HG03469 (cell line): ENCODE measurements at regions not wholly inside any gene's neighbourhood (a gene's known extent, or its start where the extent isn't known, plus 50 kb on each side); places are given as distances from the start of the nearest gene placed in this dataset.
"Not testable (repeated sequence)": the region's sequence is repeated elsewhere in the genome, so short reads cannot be mapped to it uniquely, and the experiment has no call there.

ENCODE experiments used
- ATAC-seq: cut with Tn5 transposase; IDR thresholded peaks from one replicate; pipeline ENCODE4 v1.9.1; 2021; ENCODE audit warnings: mild to moderate bottlenecking, moderate library complexity, moderate number of reproducible peaks; ENCODE audit not compliant: unreplicated experiment

DNA sequence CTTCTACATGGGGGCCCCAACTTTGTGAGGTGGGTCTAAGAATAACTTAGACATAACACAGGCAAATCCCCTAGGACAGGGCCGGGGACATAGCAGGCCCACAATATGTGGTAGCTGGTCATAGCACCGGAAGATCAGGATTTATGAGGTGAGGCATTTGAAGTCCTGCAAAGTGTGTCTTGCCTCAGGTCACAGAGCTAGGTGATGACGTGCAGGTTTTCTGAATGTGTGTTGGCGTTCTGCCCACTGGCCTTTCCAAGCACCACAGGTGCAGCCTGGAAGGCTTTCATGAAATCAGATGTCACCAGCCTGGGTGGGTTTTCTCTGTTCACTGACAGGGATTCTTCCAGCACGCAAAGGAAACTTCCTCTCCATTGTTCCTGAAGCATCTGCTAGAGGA is 119.1 kb downstream of the LRATD1 start:
- no peak for ATAC-seq

DNA sequence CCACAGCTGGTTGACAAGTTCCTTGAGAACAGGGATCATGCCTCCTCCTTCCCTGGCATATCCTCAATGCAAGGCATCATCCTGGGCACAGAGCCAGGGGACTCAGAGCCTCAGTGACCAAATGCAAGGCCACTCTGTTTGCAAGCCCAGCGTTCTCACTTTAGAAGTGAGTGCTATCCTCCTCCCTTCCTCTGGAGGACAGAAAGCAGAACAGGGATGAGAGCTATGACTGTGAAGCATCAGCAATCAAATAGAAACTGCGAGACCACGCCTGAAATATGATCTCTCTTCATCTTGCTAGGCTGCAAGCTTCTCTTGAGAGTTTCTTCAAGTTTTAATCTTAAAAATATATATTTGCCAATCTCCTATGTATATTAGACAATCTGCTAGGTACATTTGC is 119.8 kb downstream of the LRATD1 start:
- ATAC-seq, result no peak

DNA sequence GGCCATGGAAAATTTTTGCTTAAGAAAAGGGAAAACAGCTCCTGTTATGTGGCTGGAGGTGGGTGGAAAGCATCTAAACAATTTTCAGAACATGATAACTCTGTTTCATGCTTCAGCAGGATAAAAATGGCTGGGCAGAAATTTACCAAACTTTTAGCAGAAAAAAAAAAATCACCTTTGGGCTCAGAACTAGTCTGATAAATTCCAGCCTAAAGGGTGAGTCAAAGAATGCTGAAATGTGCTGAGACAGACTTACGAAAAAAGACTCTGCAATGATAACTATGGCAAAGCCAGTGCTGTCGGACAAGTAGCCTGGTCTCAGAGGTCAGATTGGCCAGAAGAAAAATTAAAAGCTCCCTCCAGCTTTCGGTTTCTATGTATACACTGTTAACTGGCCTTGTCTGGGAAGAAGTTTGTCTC is 123.6 kb downstream of the LRATD1 start:
- no peak for ATAC-seq

DNA sequence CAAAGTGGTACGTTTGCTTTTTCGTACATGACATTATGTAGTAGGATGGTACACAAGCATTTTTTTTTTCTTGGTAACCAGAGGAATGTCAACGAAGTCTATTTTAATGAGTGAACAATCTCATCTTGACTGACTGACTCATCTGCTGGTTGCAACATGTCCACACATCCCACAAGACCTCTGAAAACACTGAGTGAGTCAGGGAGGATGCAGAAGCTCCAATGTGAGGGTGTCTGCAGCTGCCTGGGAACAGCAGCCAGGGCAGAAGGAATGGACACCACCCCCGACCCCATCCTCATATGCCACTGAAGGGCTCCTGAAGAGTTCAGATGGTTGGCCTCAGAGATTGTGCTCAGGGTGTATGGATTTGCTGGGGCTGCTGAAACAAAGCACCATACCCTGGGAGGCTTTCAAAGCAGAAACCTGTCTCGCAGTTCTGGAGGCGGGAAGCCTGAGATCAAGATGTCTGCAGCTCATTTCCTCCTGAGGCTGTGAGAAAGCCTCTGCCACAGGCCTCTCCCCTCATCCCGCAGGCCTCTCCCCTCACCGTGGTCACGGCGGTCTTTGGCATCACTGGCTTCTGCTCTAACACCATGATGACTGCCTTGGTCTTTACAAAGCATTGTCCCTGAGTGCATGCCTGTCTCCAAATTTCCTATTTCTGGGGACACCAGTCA is 124.6 kb downstream of the LRATD1 start:
- ATAC-seq, result no peak

DNA sequence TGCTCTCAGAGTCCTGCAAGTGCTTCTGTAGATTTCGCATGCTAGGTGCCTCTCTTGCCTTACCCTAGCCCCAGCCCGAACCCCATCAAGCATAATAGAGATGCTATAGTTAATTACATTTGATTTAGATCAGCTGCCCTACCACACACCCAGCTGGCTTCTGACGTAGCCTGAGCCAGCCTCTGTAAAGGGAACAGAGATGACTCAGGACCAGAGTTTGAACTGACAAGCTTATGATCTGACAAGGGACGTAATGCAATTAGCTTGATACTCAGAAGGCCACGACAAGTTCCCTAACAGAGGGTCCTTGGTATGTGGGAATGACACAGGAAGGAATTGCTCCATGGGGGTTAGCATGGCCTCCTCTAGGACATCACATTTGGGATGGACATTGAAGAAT is 126.6 kb downstream of the LRATD1 start:
- no peak for ATAC-seq

DNA sequence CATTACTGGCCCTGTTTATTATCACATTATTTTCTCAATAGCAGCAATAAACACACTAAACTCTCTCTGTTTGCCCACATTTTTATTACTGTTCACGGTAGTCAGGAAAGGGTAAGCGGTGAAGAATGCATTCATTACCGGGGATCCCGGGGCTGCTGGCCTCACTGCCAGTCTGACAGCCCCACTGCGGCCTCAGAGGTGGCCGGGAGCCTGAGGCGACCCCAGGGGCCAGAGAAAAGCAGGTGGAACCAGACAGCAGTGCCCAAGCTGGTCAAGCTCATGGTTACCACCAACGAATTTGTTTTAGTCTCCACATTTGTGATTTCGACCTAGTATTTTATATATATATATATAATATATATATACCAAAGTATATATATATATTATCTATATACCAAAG is 127.7 kb downstream of the LRATD1 start:
- ATAC-seq, result no peak

DNA sequence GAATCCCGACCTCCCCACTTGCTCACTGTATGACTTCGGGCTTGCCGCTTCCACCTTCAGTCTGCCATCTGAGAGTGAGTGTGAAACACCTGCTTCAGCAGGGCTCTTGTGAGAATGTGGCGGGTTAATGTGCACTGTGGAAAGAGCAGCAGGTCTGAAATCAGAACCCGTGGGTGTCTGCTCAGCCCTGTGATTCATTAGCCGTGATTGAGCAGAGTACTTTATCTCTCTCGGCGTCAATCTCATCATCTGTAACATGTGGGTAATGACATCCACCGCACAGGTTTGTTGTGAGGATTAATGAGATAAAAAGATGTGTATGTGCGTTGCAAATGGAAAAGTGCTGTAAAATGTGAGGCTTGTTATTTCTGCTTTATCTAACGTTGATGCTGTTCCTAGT is 128.6 kb downstream of the LRATD1 start:
- ATAC-seq, result no peak

DNA sequence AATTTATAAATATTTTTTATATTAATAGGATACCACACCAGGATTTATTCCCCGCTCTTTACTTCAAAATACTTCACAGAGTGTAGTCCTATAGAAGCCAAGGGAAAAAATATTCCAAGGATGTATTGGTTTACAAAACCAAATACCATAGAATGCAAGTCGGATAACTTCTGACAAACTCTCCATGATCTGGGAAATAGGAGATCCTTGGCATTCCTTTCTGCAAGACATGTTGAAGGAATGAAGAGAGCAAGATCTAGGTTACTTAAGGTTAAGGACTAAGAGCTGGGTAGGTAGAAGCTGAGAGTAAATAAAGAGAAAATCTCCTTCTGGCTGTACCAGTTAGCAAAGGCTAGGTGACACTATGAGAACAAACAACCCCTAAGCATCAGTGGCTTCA is 141.2 kb downstream of the LRATD1 start:
- no peak for ATAC-seq

DNA sequence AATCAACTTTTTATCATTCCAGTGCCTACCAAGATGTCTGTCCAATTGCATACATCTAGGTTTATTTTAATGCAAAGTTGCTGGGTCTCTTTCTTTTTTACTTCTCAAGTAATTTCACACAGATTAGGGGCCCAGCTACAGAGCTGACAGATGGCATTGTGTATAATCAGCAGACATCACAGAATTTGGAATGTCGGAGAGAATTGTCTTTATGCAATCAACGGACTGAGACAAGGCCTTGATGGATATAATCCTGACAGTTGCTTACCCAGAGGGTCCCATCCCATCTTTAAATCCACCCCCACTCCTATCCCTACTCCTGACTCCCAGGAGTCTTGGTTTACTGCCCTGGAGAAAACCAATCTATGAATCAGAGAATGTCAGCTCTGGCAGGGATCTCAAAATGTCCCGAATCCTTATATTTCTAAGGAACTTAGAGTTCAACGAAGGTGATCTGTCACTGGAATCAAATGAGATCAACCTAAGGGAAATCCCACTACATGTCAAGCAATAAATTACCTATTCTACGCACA is 142.0 kb downstream of the LRATD1 start:
- ATAC-seq, result no peak

DNA sequence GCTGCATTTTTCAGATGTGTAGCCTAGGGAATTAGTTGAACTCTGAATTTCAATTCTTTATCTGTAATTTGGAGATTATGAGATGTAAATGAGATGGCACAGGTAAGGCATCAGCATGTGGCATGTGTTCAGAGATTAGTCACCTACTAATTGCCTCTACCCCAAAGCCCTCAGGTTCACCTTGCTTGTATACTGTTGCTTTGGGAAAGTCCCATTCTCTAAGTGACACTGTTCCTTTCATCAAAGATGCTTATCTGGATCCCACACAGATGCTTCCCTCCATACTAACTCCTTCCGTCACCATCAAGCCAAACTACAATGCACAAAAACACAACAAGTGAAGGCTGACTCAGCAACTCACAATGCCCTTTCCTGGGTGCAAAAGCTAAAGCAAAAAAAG is 143.7 kb downstream of the LRATD1 start:
- ATAC-seq, result no peak

DNA sequence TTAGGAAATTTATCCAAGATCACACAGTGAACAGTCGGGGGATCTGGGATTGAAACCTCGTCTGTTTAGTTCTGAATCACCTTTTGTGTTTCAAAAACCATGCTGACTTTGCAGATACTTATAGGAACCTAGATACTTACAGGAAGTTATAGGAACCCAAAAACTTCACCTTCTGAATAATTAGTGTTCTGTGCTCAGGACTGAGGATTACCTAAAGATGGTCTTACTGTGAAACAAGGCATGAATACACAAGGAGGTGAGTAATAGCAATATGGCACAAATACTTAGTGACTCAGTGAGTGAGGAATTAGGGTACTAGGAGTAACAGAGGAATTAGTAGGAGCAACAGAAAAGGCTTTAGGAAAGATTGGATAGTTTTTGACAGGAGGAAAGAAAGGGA is 145.5 kb downstream of the LRATD1 start:
- no peak for ATAC-seq

DNA sequence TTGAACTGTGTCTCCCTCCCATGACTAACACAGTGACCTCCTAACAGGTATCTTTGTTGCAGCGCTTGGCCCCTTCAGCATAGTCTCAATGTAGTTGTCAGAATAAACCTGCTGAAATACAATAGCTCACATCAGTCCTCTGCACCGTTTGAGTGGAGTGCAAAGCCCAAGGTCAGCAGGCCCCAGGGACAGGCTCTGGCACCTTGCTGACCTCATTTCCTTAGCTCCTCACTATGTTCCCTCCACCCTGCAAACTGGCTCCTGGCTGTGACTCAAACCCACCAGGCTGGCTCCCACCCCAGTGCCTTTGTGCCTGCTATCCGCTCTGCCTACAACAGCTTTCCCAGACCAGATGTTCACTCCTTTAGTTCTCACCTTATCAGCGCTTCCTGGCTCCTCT is 146.7 kb downstream of the LRATD1 start:
- ATAC-seq, result no peak

DNA sequence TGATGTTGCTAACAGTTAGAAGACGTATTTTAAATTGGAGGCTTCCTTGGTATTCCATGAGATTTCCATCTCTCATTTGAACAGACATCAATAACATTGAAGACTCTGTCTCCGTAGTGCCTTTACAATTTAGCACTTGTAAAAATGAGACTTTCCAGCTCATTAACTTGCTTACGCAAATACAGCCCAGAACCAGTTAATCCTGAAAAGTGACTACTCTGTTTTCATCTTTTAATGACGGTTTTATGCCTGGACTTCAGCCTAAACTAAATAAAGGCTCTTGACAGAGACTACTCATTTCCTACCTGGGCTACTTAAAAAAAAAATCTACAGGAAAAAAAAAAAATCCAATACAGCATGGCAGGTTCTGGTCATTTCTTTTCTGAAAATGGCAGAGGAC is 148.6 kb downstream of the LRATD1 start:
- ATAC-seq, result no peak

DNA sequence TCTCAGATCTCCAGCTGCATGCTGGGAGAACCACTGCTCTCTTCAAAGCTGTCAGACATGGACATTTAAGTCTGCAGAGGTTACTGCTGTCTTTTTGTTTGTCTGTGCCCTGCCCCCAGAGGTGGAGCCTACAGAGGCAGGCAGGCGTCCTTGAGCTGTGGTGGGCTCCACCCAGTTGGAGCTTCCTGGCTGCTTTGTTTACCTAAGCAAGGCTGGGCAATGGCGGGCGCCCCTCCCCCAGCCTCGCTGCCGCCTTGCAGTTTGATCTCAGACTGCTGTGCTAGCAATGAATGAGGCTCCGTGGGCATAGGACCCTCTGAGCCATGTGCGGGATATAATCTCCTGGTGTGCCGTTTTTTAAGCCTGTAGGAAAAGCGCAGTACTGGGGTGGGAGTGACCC is 156.3 kb downstream of the LRATD1 start:
- ATAC-seq, result not testable (repeated sequence)

DNA sequence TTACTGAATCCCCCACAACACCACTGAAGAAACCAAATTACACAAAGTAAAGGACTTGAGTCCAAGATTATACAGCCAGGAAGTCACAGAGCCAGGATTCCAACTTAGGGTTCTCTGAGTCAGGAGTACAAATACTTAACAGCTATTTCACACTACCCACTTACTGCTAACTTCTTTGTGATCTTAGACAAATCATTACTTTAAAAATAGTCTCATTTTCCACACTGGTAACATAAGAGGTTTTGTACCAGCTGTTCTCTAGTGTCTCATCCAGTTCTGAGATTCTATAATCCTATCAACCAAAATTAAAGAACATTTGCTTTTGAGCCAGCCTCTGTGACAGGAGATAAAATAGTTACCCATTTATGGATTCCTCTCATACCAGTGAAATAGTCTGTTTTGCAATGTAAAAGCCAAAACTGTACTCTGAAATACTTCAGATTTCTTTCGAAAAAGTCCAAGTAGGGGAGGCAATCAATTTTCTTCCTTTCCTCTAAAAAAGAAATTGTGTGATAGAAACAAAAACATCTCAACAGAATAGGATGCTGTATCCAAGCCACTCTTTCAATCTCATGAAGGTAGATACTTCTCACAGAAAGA is 157.6 kb downstream of the LRATD1 start:
- no peak for ATAC-seq

DNA sequence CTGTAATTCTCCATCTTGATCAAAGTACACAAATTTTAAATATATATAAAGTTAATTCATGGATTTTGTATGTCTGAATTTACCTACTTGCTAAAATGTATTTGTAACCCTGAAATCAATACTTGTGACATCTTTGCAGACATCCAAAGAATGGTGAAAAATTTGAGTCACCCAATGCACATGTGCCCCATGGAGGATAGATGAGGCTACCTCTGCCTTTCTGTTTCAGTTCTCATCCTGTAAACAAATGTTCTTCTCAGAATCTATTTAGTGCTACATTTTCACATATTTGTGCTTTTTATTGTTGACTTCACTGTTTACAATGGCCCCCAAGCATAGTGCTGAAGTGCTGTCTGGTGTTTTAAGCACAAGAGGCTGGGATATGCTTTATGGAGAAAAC is 171.5 kb downstream of the LRATD1 start:
- ATAC-seq, result no peak

DNA sequence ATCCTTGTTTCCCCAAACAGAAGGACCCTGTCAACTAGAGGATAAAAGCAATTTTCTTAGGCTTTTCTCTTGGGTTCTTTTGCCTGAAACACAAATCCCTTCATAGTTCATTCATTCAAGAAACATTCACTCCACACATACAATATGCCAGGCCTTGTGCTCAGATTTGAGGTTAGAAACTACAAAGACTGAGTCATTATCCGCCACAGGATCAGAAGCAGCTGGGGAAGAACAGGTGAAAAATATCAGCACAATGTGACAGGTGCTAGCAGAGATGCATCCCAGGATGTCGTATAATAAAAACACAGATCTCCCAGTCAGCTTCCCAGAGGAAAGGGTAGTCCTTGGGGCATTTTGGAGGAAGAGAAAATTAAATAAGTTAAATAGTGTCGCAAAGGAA is 172.4 kb downstream of the LRATD1 start:
- no peak for ATAC-seq

DNA sequence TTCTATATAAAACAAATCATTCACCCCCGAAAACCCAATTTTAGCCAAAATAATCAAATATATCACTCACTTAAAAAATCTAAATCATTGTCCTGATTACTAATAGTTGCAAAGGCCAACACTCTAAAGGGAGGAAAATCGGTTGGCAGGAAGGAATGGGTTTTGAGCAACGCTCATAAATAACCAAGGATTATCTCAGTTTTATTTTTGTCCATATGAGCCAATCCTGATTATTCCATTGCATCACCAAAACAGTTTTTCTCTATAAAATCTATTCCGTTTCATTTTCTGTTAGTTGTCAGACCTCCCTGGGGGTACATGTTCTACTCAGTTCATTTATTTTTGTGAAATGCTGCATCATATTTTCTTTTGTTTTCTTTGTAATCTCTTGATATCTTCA is 174.1 kb downstream of the LRATD1 start:
- ATAC-seq, result no peak

DNA sequence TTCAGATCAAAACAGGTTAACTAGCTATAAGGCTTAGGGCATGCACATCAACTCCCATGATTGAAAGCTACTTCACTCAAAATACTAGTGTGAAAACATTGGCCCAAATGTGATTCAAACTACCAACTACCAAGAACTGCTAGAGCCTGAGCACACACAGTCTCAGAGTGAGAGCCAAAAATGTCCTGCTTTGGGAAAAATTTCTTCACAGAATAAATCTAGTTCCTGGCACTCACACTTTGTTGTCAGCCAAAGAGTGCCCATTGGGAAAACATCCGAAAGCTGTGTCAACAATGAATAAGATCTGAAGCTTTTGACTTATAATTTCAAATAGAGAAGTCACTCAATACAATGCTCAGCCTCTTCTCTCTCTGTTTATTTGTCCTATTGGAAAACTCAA is 182.7 kb downstream of the LRATD1 start:
- no peak for ATAC-seq

DNA sequence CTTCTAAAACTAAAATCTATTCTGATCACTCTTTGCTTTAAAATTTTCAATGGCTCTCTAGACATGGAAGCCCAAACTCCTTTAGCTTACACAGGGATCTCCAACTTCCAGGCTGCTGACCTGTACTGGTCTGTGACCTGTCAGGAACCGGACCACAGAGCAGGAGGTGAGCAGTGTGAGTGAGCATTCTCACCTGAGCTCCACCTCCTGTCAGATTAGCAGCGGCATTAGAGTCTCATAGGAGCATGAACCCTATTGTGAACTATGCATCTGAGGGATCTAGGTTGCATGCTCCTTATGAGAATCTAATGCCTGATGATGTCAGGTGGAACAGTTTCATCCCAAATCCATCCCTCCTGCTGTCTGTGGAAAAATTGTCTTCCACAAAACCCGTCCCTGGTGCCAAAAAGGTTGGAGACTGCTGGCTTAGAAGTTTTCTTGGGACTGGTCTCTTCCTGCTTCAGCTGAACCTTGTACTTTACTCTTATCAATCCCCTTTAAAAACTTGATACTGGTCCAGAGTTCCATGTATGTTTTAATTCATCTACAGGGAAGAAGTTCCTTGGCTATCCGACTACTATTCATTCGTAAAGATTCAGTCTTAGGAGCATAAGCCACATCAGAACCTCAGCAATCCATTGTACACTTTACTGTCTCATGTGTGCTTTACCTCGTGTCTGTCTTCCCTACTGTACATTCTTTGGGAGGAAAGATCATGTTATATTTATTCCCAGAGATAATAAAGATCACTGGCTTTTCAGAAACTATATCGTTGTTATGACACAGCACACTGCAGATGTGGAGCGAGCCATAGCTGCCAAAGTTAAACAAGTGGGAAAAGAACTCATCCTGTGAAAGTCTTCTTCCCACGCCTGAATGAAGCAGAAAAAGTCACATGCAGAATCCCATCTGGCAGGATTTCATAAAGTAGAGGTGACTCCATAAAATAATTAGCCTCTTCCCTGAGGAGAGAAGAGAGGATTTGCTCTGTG is 183.8 kb downstream of the LRATD1 start:
- no peak for ATAC-seq

DNA sequence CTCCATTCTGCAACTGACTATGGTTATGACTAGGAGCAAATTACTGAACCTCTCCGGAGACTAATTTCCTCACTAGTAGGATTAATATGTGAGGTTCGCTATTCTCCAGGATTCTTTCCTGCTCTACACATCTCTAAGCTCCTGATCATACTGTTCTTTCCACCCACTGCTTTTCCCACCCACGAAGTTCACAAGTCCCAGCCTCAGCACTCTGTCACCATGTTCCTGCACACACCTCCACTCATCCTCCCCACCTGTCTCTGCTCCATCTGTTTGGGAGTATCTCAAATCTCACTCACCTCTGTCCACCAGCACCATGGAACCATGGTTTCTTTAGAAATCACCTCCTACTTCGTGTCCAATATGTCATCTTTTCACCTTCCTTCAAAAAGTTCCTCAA is 185.3 kb downstream of the LRATD1 start:
- no peak for ATAC-seq

DNA sequence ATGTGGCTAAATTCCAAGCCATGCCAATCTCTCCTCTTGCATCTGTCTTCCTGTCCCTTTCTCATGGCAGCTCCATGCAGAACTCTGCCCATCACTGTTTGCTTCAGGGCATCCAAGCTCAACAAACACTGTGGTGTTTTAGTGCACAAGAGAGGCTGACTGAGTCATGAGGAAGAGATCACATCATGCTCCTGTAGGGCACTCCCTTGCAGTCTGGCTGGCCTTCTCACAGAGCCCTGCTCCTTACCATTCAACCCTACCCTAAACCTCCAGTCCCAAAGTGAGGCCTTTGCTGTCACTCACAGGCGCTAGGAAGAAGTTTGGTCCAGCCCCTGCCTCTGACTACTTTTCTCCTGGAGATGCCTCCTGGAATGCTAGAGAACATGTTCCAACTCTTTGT is 194.0 kb downstream of the LRATD1 start:
- ATAC-seq, result no peak
